Ovary (tissue), 7 donors: ENCODE measurements at regions not wholly inside any gene's neighbourhood (a gene's known extent, or its start where the extent isn't known, plus 50 kb on each side); places are given as distances from the start of the nearest gene placed in this dataset.

ENCODE experiments used
- DNase-seq, 5 donors: peaks; one replicate each; pipeline ENCODE4 v3.0.0-alpha.2; 2019 to 2020
- H3K27ac ChIP-seq, 2 donors: fragments of 200-600 bp; one replicate each; pipeline versions ENCODE4 v1.5.1 to v1.8.0; 2019 to 2022
- H3K27me3 ChIP-seq: fragments of 200-600 bp; one replicate; pipeline ENCODE4 v1.8.0; 2022
- H3K36me3 ChIP-seq: fragments of 200-600 bp; sonication (generic); one replicate; pipeline ENCODE4 v1.5.1; 2019
- H3K4me1 ChIP-seq: one replicate; pipeline ENCODE4 v1.8.1; 2013; ENCODE audit warnings: mild to moderate bottlenecking, moderate library complexity; ENCODE audit not compliant: insufficient read depth
- H3K4me3 ChIP-seq: fragments of 200-600 bp; sonication (generic); one replicate; pipeline ENCODE4 v1.5.1; 2017
- H3K9me3 ChIP-seq, 2 donors: fragments of 200-600 bp in 1 of 2; sonication (generic) in 1 of 2; one replicate each; pipeline versions ENCODE4 v1.5.1 to v1.8.1; 2013 to 2019; ENCODE audit warnings: mild to moderate bottlenecking in 1 of 2, moderate library complexity in 1 of 2
- CTCF ChIP-seq, 3 donors: fragments of 450-650 bp in 2 of 3; fragments of 200-600 bp in 1 of 3; IDR thresholded peaks; one replicate each; pipeline versions ENCODE4 v1.5.1 to v1.8.0; 2016 to 2022; ENCODE audit warnings: antibody characterized with exemption in 3 of 3, mild to moderate bottlenecking in 1 of 3
- EP300 ChIP-seq: sonication (generic); formaldehyde crosslinking; IDR thresholded peaks from one replicate; pipeline ENCODE4 v1.6.1; 2017; ENCODE audit warnings: antibody characterized with exemption
- POLR2A ChIP-seq: fragments of 450-650 bp; IDR thresholded peaks from one replicate; pipeline ENCODE4 v1.6.1; 2017; ENCODE audit warnings: antibody characterized with exemption, mild to moderate bottlenecking, moderate library complexity
- WGBS, 3 donors: extraction: QIAGEN DNeasy Blood & Tissue Kit in 1 of 3; methylation state at CpG; one replicate each; pipeline versions ENCODE4 v1.1.5 to v1.1.7; 2013 to 2017; 5-methylcytosine and 5-hydroxymethylcytosine counted together
- intact Hi-C, 4 donors: fragments of 100-400 bp; cut with DNase I; formaldehyde crosslinking; loops; one replicate each; pipeline versions ENCODE4 v1.11.0 to v1.15.1; 2022 to 2023
- donor health status: DM: no; HTN: no; CAD: no; lungs with moderate emphysema.
- donor health status: DM: no; HTN: no; CAD: no.
- donor health status: Bipolar disorder and iron deficiency.
- donor health status: DM: no; HTN: no; CAD: no.
- donor health status: DM: yes; HTN: yes; CAD: no.

GRCh38 chr20:41895241-41896032, 277.3 kb upstream of the CHD6 start:
- WGBS, 3 donors: 22 to 27% (median 24%) methylated on average over 5 of the region's 5 CpGs
- no peak for DNase-seq
- intact Hi-C loops: no loop called here
- TF ChIP-seq POLR2A (no peak), CTCF (IDR thresholded peaks at IDR 0.05) (no peak), EP300 (no peak)
- H3K27me3 ChIP-seq: no peaks in the 10 kb centered on the region
- no peaks in the 10 kb centered on the region for H3K36me3 ChIP-seq
- H3K4me1 ChIP-seq: no peaks in the 10 kb centered on the region
- no peak overlapping the region for H3K27ac ChIP-seq
- H3K4me3 ChIP-seq: no peak overlapping the region
- no peaks in the 10 kb centered on the region for H3K9me3 ChIP-seq

GRCh38 chr20:41894255-41894963, 276.2 kb upstream of the CHD6 start:
- H3K36me3 ChIP-seq: no peaks in the 10 kb centered on the region
- no peaks in the 10 kb centered on the region for H3K9me3 ChIP-seq
- TF ChIP-seq POLR2A: no peak
- TF ChIP-seq EP300: no peak
- no peak for TF ChIP-seq CTCF (IDR thresholded peaks at IDR 0.05)
- 62 to 67% (median 62%) methylated on average over 10 of the region's 10 CpGs for WGBS, 3 donors
- no peaks in the 10 kb centered on the region for H3K4me1 ChIP-seq
- no peak for DNase-seq
- intact Hi-C loops: no loop called here
- no peak overlapping the region for H3K4me3 ChIP-seq
- no peaks in the 10 kb centered on the region for H3K27me3 ChIP-seq
- H3K27ac ChIP-seq: no peak overlapping the region

GRCh38 chr20:41892031-41892430, 273.9 kb upstream of the CHD6 start:
- no peak overlapping the region for H3K4me3 ChIP-seq
- WGBS, 3 donors: 77 to 95% (median 95%) methylated on average over 5 of the region's 5 CpGs
- DNase-seq: no peak
- TF ChIP-seq POLR2A (no peak), EP300 (no peak), CTCF (IDR thresholded peaks at IDR 0.05) (no peak)
- no peak overlapping the region for H3K27ac ChIP-seq
- no peaks in the 10 kb centered on the region for H3K27me3 ChIP-seq
- H3K36me3 ChIP-seq: no peaks in the 10 kb centered on the region
- H3K9me3 ChIP-seq: no peaks in the 10 kb centered on the region
- H3K4me1 ChIP-seq: no peaks in the 10 kb centered on the region
- intact Hi-C loops: no loop called here

GRCh38 chr20:41889844-41890224, 271.7 kb upstream of the CHD6 start:
- Histone ChIP-seq H3K4me3 (no peak overlapping the region), H3K36me3 (no peaks in the 10 kb centered on the region), H3K27ac (no peak overlapping the region), H3K27me3 (no peaks in the 10 kb centered on the region), H3K4me1 (no peaks in the 10 kb centered on the region), H3K9me3 (no peaks in the 10 kb centered on the region)
- intact Hi-C loops: no loop called here
- DNase-seq: no peak
- 53 to 65% (median 58%) methylated on average over 4 of the region's 4 CpGs for WGBS, 3 donors
- TF ChIP-seq POLR2A (no peak), CTCF (IDR thresholded peaks at IDR 0.05) (no peak), EP300 (no peak)
